GM21423 (cell line): ENCODE measurements at regions not wholly inside any gene's neighbourhood (a gene's known extent, or its start where the extent isn't known, plus 50 kb on each side); places are given as distances from the start of the nearest gene placed in this dataset.
"Not testable (repeated sequence)": the region's sequence is repeated elsewhere in the genome, so short reads cannot be mapped to it uniquely, and the experiment has no call there.

ENCODE experiments used
- ATAC-seq: cut with Tn5 transposase; IDR thresholded peaks from one replicate; pipeline ENCODE4 v1.9.1; 2021; ENCODE audit warnings: mild to moderate bottlenecking, moderate library complexity; ENCODE audit not compliant: unreplicated experiment

DNA sequence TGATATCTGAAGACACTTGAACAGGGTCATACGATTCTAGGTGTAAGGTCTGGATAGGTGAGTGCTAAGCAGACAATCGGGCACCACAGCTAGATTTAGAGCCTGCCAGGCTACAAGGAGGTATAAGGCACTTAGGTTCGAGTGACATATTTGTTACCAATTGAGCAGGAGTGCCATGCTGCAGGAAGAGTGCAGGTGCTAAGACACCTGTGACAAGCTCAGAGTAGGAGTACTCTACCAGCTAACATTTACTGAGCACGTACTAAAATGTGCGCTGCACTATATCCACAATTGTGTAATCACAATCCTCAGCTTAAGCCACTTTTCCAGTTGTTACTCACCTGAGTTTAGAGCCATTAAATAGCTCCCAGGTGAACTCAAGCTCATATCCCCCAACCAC, 227.8 kb upstream of the MOCS1 start:
- ATAC-seq = no peak

DNA sequence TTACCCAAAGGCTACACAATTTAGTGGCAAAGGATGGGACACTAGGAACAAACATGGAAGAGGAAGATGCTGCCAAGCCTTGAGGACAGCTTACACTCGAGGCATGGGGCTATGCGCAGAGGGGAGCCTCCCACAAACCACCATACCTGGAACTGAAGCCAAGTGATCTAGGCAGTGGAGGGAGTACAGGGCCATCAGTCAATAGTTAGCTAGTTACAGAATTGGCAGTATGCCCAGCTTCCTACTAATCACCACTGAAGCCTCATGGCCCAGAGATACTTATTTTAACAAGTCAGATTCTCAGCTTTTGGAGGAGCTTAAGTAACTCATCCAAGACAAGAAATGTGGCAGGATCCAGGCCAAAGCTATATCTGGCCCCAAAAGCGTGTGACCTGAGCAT, 226.6 kb upstream of the MOCS1 start:
- ATAC-seq = no peak

DNA sequence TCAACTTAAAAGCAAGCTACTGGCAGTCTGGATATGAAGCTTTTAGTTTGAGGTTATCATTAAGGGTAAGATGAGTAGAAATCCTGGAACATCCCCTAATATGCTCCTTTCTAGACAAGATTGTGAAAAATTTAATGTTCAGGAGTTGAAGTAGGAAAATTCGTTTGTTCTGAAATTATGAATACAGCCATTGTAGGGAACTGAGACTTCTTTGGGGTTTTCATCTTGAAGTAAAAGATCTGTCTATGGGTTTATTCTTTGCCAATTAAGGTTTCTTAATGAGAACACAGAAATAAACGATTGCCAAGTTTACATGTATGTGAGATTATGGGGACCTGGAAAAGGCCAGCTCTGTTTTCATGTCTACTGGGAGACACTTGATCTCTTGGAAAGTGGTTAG, 225.6 kb upstream of the MOCS1 start:
- ATAC-seq = no peak

GRCh38 chr6:40152701-40153436, 218.6 kb upstream of the MOCS1 start:
- no peak for ATAC-seq

GRCh38 chr6:40152196-40152595, 217.9 kb upstream of the MOCS1 start:
- no peak for ATAC-seq

GRCh38 chr6:40148882-40149573, 214.8 kb upstream of the MOCS1 start:
- ATAC-seq = peak; percentile 97

- ATAC-seq = no peak
Observed at GRCh38 chr6:40146902-40147301, 212.6 kb upstream of the MOCS1 start.

GRCh38 chr6:40139447-40139846, 205.2 kb upstream of the MOCS1 start:
- ATAC-seq = no peak

- ATAC-seq = peak; percentile 45
Observed at GRCh38 chr6:40138273-40138720, 204.0 kb upstream of the MOCS1 start.

- no peak for ATAC-seq
Observed at GRCh38 chr6:40135491-40136072, 201.3 kb upstream of the MOCS1 start.

DNA sequence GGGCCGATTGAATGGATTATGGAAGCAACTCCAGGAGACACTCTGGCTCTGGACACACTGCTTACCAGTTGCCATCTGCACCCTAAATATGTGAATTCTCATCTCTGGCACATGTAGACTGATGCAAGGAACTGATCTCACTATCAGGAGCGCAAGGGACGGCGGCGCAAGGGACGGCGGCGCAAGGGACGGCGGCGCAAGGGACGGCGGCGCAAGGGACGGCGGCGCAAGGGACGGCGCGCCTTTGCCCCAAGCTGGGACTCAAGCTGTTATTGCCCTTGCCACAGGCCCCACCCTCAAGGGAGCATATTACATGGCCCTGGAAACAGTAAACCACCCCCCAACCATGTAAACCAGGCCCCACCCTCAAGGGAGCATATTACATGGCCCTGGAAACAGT, 199.7 kb upstream of the MOCS1 start:
- not testable (repeated sequence) for ATAC-seq

DNA sequence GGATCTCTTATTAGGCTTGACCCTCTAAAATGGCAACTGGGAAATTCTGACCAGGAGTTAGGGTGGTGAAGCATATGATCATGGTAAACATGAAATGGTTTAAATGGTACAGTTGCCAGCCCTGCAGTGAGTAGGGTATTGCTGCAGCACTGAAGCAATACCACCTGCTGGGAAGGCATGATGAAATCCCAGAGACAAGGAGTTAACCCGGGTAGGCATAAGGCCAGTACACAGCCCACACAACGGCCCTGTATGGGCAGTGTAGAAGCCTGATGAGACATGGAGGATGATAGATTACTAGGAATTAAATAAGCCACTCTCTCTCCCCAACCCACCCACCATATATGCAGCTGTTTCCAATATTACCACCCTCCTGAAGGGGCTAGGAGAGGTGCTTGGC, 197.4 kb upstream of the MOCS1 start:
- no peak for ATAC-seq

- ATAC-seq = no peak
Observed at GRCh38 chr6:40128127-40128526, 193.9 kb upstream of the MOCS1 start.

DNA sequence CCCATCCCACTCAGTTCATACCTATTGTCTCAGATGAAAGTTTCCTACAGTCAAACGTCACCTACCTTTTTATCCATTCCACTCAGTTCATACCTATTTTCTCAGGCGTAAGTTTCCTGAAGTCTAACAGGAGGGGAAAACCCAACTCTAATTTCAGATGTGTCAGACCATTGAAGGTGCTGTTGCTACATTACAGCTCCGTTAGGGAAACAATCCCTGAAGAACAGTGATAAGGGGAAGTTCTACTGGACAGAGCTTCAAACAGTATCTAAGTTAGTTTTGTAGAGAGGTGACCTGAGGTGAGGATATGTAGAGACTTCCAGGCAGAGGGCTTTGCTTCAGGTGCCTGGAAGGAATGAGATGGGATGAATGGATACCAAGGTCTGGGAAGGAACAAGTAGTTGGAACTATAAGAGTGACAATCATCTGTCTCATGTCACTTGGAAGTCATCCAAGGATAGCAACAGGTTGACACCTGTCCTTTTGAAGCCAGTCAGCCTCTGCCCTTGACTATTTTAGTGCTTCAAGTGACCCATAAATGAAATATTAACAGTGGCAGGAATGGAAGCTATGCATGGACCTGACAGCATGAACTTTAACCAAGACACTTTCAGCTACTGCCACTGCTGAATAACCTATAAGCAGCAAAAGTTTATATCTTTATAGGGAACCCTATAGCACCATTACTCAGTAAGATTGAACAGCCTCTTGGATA, 191.6 kb upstream of the MOCS1 start:
- ATAC-seq = no peak

- no peak for ATAC-seq
Observed at GRCh38 chr6:40124924-40125323, 190.7 kb upstream of the MOCS1 start.

GRCh38 chr6:40116832-40117231, 182.6 kb upstream of the MOCS1 start:
- ATAC-seq = no peak

DNA sequence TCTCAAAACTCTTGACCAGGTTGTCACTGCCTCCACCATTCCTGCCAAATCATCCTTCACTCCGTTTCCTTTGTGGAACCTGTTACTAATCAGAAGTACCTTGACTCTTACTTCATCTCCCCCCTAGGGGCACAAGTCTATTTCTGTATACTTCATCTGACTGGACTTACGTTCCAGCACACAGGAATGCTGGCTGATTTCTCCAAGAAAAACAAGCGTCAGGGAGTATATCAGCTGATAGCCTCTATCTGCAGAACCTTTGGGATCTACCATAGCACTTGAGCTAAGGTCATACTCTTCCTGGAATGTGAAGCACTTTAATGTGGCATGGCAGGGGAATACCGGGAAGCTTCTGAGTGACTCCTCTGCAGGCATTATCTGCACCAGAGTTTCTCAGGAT, 178.1 kb upstream of the MOCS1 start:
- ATAC-seq = no peak

DNA sequence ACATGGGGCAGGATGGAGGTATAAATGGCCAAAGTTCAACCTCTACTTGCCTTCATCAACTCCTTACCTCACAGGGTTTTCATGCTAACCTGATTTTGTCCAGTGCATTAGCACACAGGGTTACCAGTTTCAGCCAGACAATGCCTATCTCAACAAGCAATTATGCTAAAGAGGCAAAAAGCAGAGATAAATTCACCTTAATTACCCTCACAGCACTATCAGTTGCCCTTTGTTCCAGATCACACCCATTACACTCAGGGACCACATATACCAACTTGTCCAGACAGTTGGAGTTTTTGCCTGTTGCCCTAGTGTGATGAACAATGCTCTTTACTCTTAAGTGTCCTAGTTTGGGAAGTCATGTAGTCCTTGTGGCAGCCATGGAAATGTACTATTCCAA, 174.5 kb upstream of the MOCS1 start:
- ATAC-seq = no peak

GRCh38 chr6:40106840-40107239, 172.6 kb upstream of the MOCS1 start:
- ATAC-seq = no peak

- ATAC-seq = no peak
Observed at GRCh38 chr6:40098774-40099173, 164.5 kb upstream of the MOCS1 start.

GRCh38 chr6:40097590-40097989, 163.3 kb upstream of the MOCS1 start:
- no peak for ATAC-seq
